ENCODE measurements at regions not wholly inside any gene's neighbourhood (a gene's known extent, or its start where the extent isn't known, plus 50 kb on each side); places are given as distances from the start of the nearest gene placed in this dataset.

- DNase-seq (ENCODE audit: low spot score): no peak
Measured at GRCh38 chr2:157934684-157935377, 58.7 kb upstream of the ACVR1 start.

- no peak for DNase-seq (ENCODE audit: low spot score)
Measured at GRCh38 chr2:157933160-157933920, 57.2 kb upstream of the ACVR1 start.

DNA sequence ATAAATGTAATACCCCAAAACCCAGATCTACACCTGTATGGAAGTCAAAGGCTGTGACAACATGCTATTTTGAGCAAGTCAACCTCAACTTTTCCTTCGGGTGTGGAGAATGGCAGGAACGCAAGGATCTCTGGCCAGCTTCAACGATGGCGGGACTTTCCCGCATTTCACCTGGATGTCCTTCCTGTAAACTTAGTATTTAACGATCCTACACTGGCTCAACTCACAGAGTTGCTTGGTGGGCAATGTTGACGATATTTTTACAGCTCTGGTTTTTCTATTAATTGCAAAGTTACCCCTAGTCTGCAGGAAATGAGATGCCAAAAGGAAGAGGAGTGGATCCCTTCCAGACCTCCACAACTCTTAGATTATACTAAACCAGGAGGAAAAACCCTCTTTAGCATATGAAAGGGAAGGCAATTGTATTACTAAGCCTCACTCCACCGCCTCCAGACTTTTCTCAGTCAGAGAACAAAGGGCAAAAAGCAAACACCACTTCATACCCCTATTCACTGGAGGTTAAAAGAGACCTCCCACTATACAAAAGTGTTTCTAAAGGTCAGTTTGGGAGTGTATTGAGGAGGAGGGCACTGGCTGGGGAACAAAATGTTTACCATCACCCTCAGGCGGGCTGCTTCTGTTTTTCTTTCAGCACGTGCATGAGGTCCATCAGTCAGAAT lies 56.5 kb upstream of the ACVR1 start:
- DNase-seq (ENCODE audit: low spot score): no peak

- DNase-seq (ENCODE audit: low spot score): no peak
Measured at GRCh38 chr2:157931542-157931941, 55.4 kb upstream of the ACVR1 start.

DNA sequence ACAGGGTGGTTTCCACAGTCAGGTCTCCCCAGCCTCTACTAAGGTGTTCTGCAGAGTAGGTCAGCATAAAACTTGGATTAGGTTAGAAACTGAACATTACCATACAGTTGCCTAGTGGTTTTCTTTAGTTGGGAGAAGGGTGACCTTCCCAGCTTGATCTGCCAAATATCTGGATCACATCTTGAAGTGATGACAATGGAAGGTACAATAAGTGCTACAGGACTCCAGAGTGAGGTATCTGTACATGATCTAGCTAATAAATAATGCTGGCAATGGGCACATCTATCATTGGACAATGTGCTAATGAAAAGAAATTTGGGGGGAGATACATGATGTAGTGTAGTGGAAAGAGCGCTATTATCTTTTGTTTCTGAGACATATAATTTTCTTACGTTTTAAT lies 54.6 kb upstream of the ACVR1 start:
- no peak for DNase-seq (ENCODE audit: low spot score)

GRCh38 chr2:157929871-157930667 lies 53.9 kb upstream of the ACVR1 start:
- DNase-seq (ENCODE audit: low spot score): no peak

- no peak for DNase-seq (ENCODE audit: low spot score)
Measured at GRCh38 chr2:157928372-157928771, 52.2 kb upstream of the ACVR1 start.

DNA sequence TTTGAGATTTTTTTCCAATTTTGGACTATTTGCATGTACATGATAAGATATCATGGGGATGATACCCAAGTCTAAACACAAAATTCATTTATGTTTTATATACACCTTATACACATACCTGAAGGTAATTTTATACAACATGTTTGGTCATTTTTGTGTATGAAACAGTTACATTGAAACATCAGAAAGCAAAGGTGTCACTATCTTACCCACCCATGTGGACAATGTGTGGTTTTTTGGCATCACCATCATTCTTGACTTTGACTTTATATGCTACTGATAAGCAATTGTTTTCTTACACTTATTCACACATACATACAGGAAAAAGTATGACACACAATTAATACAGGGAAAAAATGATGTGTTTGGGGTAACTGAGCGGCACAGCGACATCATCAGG lies 51.0 kb upstream of the ACVR1 start:
- no peak for DNase-seq (ENCODE audit: low spot score)

All from kidney tubule cell (primary cell).